ENCODE measurements at regions not wholly inside any gene's neighbourhood (a gene's known extent, or its start where the extent isn't known, plus 50 kb on each side); places are given as distances from the start of the nearest gene placed in this dataset.
A peak's percentile ranks its signal among the peaks of the same experiment; 100 is the strongest.

GRCh38 chr3:27945229-27945628, 223.1 kb upstream of the EOMES start:
- no peak for DNase-seq

- DNase-seq: no peak
These were observed 238.0 kb upstream of the EOMES start for GRCh38 chr3:27960133-27960532.

GRCh38 chr3:27963519-27963918, 241.4 kb upstream of the EOMES start:
- no peak for DNase-seq

- no peak for DNase-seq
These were observed 249.5 kb upstream of the EOMES start for GRCh38 chr3:27971600-27971999.

GRCh38 chr3:27976933-27977332, 254.8 kb upstream of the EOMES start:
- no peak for DNase-seq

GRCh38 chr3:27978440-27978839, 256.3 kb upstream of the EOMES start:
- DNase-seq: no peak

GRCh38 chr3:27985369-27986035, 255.9 kb upstream of the CMC1 start:
- DNase-seq: no peak

GRCh38 chr3:27986234-27986879, 255.1 kb upstream of the CMC1 start:
- DNase-seq: no peak

GRCh38 chr3:27990324-27990723, 251.1 kb upstream of the CMC1 start:
- no peak for DNase-seq

GRCh38 chr3:27990837-27991236, 250.6 kb upstream of the CMC1 start:
- DNase-seq: no peak

- peak; percentile 59 for DNase-seq
These were observed 248.4 kb upstream of the CMC1 start for GRCh38 chr3:27993051-27993450.

GRCh38 chr3:28000608-28001007, 240.8 kb upstream of the CMC1 start:
- no peak for DNase-seq

- DNase-seq: no peak
These were observed 233.2 kb upstream of the CMC1 start for GRCh38 chr3:28008235-28008634.

- no peak for DNase-seq
These were observed 228.6 kb upstream of the CMC1 start for GRCh38 chr3:28012830-28013229.

GRCh38 chr3:28013864-28014473, 227.4 kb upstream of the CMC1 start:
- no peak for DNase-seq

- DNase-seq: no peak
These were observed 222.3 kb upstream of the CMC1 start for GRCh38 chr3:28018925-28019718.

- no peak for DNase-seq
These were observed 221.7 kb upstream of the CMC1 start for GRCh38 chr3:28019740-28020139.

GRCh38 chr3:28022916-28023315, 218.5 kb upstream of the CMC1 start:
- DNase-seq: no peak

- no peak for DNase-seq
These were observed 212.9 kb upstream of the CMC1 start for GRCh38 chr3:28028554-28028953.

- DNase-seq: no peak
These were observed 208.2 kb upstream of the CMC1 start for GRCh38 chr3:28033059-28033784.

GRCh38 chr3:28036599-28037575, 204.5 kb upstream of the CMC1 start:
- no peak for DNase-seq

- DNase-seq: no peak
These were observed 202.2 kb upstream of the CMC1 start for GRCh38 chr3:28039234-28039633.

Measured in NCI-H1436 treated with DMSO at 0.1 percent for 48 hours (cell line).